H9 (cell line): ENCODE measurements at regions not wholly inside any gene's neighbourhood (a gene's known extent, or its start where the extent isn't known, plus 50 kb on each side); places are given as distances from the start of the nearest gene placed in this dataset.

ENCODE experiments used
- DNase-seq: peaks from one replicate; pipeline ENCODE4 v3.0.0-alpha.2; 2017
- H2AFZ ChIP-seq: one replicate; pipeline ENCODE4 v1.6.1; 2013; ENCODE audit warnings: mild to moderate bottlenecking, low read length, control low read depth, moderate library complexity
- H2AK5ac ChIP-seq: 2 replicates; pipeline ENCODE4 v1.6.1; 2013; ENCODE audit warnings: low read length, control low read depth, mixed read lengths; ENCODE audit not compliant: insufficient read length
- H2BK120ac ChIP-seq: one replicate; pipeline ENCODE4 v1.6.1; 2013; ENCODE audit warnings: low read depth, mild to moderate bottlenecking, low read length, control low read depth, inconsistent platforms; ENCODE audit not compliant: poor library complexity, severe bottlenecking
- H2BK12ac ChIP-seq: 2 replicates; pipeline ENCODE4 v1.6.1; 2013; ENCODE audit warnings: low read length, control low read depth, mixed read lengths, low read depth; ENCODE audit not compliant: insufficient read length
- H2BK15ac ChIP-seq: 2 replicates; pipeline ENCODE4 v1.6.1; 2013; ENCODE audit warnings: low read depth, low read length, control low read depth
- H2BK20ac ChIP-seq: one replicate; pipeline ENCODE4 v1.6.1; 2013; ENCODE audit warnings: low read depth, mild to moderate bottlenecking, low read length, control low read depth, inconsistent platforms; ENCODE audit not compliant: poor library complexity, severe bottlenecking
- H2BK5ac ChIP-seq: 2 replicates; pipeline ENCODE4 v1.6.1; 2013; ENCODE audit warnings: low read length, control low read depth, mixed read lengths; ENCODE audit not compliant: insufficient read length
- H3K14ac ChIP-seq: 2 replicates; pipeline ENCODE4 v1.6.1; 2013; ENCODE audit warnings: low read length, control low read depth; ENCODE audit not compliant: insufficient read depth
- H3K18ac ChIP-seq: 2 replicates; pipeline ENCODE4 v1.6.1; 2013; ENCODE audit warnings: low read depth, mild to moderate bottlenecking, mixed read lengths, low read length, control low read depth; ENCODE audit not compliant: insufficient read length
- H3K23ac ChIP-seq: 2 replicates; pipeline ENCODE4 v1.6.1; 2013; ENCODE audit warnings: low read length, control low read depth, mixed read lengths, low read depth; ENCODE audit not compliant: insufficient read length
- H3K23me2 ChIP-seq: 2 replicates; pipeline ENCODE4 v1.6.1; 2013; ENCODE audit warnings: low read depth, mild to moderate bottlenecking, mixed read lengths, low read length, control low read depth; ENCODE audit not compliant: insufficient read length, poor library complexity, severe bottlenecking
- H3K27ac ChIP-seq: 2 replicates; pipeline ENCODE4 v1.5.1; 2013; ENCODE audit warnings: low read length, control low read depth, mixed read lengths, low read depth; ENCODE audit not compliant: insufficient read length
- H3K27me3 ChIP-seq: 2 replicates; pipeline ENCODE4 v1.6.1; 2013; ENCODE audit warnings: low read length, control low read depth, inconsistent platforms; ENCODE audit not compliant: insufficient read depth
- H3K4ac ChIP-seq: 2 replicates; pipeline ENCODE4 v1.6.1; 2013; ENCODE audit warnings: low read depth, mild to moderate bottlenecking, control low read depth, inconsistent platforms, low read length, moderate library complexity
- H3K4me1 ChIP-seq: 2 replicates; pipeline ENCODE4 v1.6.1; 2013; ENCODE audit warnings: low read length, control low read depth, inconsistent platforms; ENCODE audit not compliant: insufficient read depth
- H3K4me2 ChIP-seq: 2 replicates; pipeline ENCODE4 v1.6.1; 2013; ENCODE audit warnings: low read length, control low read depth, mixed read lengths; ENCODE audit not compliant: insufficient read length, insufficient read depth
- H3K56ac ChIP-seq: 2 replicates; pipeline ENCODE4 v1.6.1; 2013; ENCODE audit warnings: low read depth, mild to moderate bottlenecking, mixed read lengths, low read length, control low read depth; ENCODE audit not compliant: insufficient read length
- H3K79me1 ChIP-seq: 2 replicates; pipeline ENCODE4 v1.6.1; 2013; ENCODE audit warnings: low read depth, mild to moderate bottlenecking, moderate library complexity, low read length, control low read depth, inconsistent platforms; ENCODE audit not compliant: insufficient read depth, poor library complexity, severe bottlenecking
- H3K79me2 ChIP-seq: 2 replicates; pipeline ENCODE4 v1.6.1; 2013; ENCODE audit warnings: low read length, control low read depth, inconsistent platforms; ENCODE audit not compliant: insufficient read depth
- H3K9ac ChIP-seq: 2 replicates; pipeline ENCODE4 v1.6.1; 2013; ENCODE audit warnings: low read length, control low read depth, mixed read lengths; ENCODE audit not compliant: insufficient read length; ENCODE audit errors: extremely low read depth
- H3K9me3 ChIP-seq: one replicate; pipeline ENCODE4 v1.6.1; 2013; ENCODE audit warnings: low read depth, low read length, inconsistent platforms; ENCODE audit not compliant: control insufficient read depth
- H3T11ph ChIP-seq: one replicate; pipeline ENCODE4 v1.6.1; 2013; ENCODE audit warnings: mild to moderate bottlenecking, low read length, control low read depth, inconsistent platforms
- H4K20me1 ChIP-seq: one replicate; pipeline ENCODE4 v1.6.1; 2013; ENCODE audit not compliant: control insufficient read depth, insufficient read length, insufficient read depth
- H4K5ac ChIP-seq: 2 replicates; pipeline ENCODE4 v1.6.1; 2013; ENCODE audit warnings: low read depth, mild to moderate bottlenecking, mixed read lengths, low read length, control low read depth; ENCODE audit not compliant: insufficient read length
- H4K8ac ChIP-seq: replicated peaks from 2 replicates; pipeline ENCODE4 v1.6.1; 2013; ENCODE audit warnings: low read length, control low read depth, mixed read lengths, low read depth; ENCODE audit not compliant: insufficient read length
- H4K91ac ChIP-seq: 2 replicates; pipeline ENCODE4 v1.6.1; 2013; ENCODE audit warnings: low read depth, mild to moderate bottlenecking, moderate library complexity, mixed read lengths, low read length, control low read depth; ENCODE audit not compliant: insufficient read length
- H3K27ac Mint-ChIP-seq, 3 experiments: 2 replicates in 2 of 3; 3 replicates in 1 of 3; pipeline ENCODE4 v1.8.0; 2020 to 2021; ENCODE audit warnings: mixed read lengths in 3 of 3, mild to moderate bottlenecking in 1 of 3, moderate library complexity in 1 of 3
- H3K27me3 Mint-ChIP-seq: 2 replicates; pipeline ENCODE4 v1.8.0; 2021; ENCODE audit warnings: low read depth, mild to moderate bottlenecking, moderate library complexity, mixed read lengths
- H3K36me3 Mint-ChIP-seq, 3 experiments: 2 replicates in 2 of 3; 3 replicates in 1 of 3; pipeline ENCODE4 v1.8.0; 2020 to 2021; ENCODE audit warnings: low read depth in 3 of 3, mixed read lengths in 3 of 3; ENCODE audit not compliant: insufficient read depth in 1 of 3
- H3K4me1 Mint-ChIP-seq, 2 experiments: 2 replicates each; pipeline ENCODE4 v1.8.0; 2020; ENCODE audit warnings: mixed read lengths in 2 of 2
- H3K4me3 Mint-ChIP-seq, 2 experiments: 2 replicates in 1 of 2; 3 replicates in 1 of 2; pipeline ENCODE4 v1.8.0; 2020 to 2021; ENCODE audit warnings: mild to moderate bottlenecking in 2 of 2, mixed read lengths in 2 of 2, moderate library complexity in 1 of 2
- H3K9me3 Mint-ChIP-seq, 2 experiments: 2 replicates in 1 of 2; 3 replicates in 1 of 2; pipeline ENCODE4 v1.8.0; 2020; ENCODE audit warnings: mild to moderate bottlenecking in 2 of 2, mixed read lengths in 2 of 2, moderate library complexity in 1 of 2
- WGBS: extraction: QIAGEN DNeasy Blood & Tissue Kit; methylation state at CpG from one replicate; pipeline ENCODE4 v1.1.7; 2013; ENCODE audit warnings: missing lambda C conversion rate, low lambda C conversion rate, mixed read lengths; ENCODE audit not compliant: insufficient read length; ENCODE audit errors: extremely low coverage; 5-methylcytosine and 5-hydroxymethylcytosine counted together
- TF ChIP-seq, protein P1 (sequence below): fragments of 200-600 bp; sonication (generic); conservative IDR thresholded peaks from 3 replicates; pipeline ENCODE4 v1.8.0; 2021; ENCODE audit warnings: antibody characterized with exemption, mild to moderate bottlenecking

DNA sequence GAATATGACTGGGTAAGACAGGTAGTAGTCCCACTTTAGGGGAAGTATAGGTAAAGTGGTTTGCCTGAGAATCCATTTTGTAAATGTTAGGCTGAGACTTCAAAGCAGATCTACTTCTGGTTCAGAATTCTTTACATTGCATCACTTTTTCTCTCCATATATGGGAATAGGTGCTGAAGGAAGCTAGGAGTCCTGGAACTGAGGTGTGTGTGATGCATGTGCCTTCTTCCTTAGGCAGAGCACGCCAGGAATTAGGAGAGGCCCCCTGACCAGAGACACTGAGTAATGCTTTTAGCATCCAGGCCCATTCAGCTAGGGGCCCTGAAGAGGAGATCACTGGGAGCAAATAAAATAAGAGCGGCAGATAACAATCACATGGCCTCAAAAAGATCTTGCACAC lies 69.2 kb upstream of the DCP1A start:
- H2BK5ac ChIP-seq: no peak overlapping the region
- no peaks in the 10 kb centered on the region for H3K27me3 ChIP-seq
- H3K9me3 ChIP-seq: no peaks in the 10 kb centered on the region
- H3K27me3 Mint-ChIP-seq: peaks cover 1% of the 10 kb centered on the region
- no peaks in the 10 kb centered on the region for H3K23me2 ChIP-seq
- H3K56ac ChIP-seq: no peak overlapping the region
- H3K4ac ChIP-seq: no peak overlapping the region
- H3K36me3 Mint-ChIP-seq: peaks cover 4 to 13% (median 11%) of the 10 kb centered on the region in 3 experiments; a peak in 5 of 7 replicates
- H2BK20ac ChIP-seq: no peak overlapping the region
- H3K23ac ChIP-seq: no peak overlapping the region
- no peak overlapping the region for H2AFZ ChIP-seq
- no peak overlapping the region for H3K4me3 Mint-ChIP-seq
- no peak overlapping the region for H3T11ph ChIP-seq
- no peaks in the 10 kb centered on the region for H3K79me1 ChIP-seq
- no peak overlapping the region for H4K8ac ChIP-seq
- no peak overlapping the region for H3K14ac ChIP-seq
- no peak overlapping the region for H3K27ac ChIP-seq
- no peak overlapping the region for H3K4me2 ChIP-seq
- peaks cover 21 to 24% of the 10 kb centered on the region in 2 experiments for H3K9me3 Mint-ChIP-seq
- H2BK120ac ChIP-seq: no peak overlapping the region
- H3K79me2 ChIP-seq: no peaks in the 10 kb centered on the region
- no peak overlapping the region for H4K91ac ChIP-seq
- no peak for DNase-seq
- no peak overlapping the region for H3K27ac Mint-ChIP-seq
- no peak overlapping the region for H2BK15ac ChIP-seq
- TF ChIP-seq, protein P1, sequence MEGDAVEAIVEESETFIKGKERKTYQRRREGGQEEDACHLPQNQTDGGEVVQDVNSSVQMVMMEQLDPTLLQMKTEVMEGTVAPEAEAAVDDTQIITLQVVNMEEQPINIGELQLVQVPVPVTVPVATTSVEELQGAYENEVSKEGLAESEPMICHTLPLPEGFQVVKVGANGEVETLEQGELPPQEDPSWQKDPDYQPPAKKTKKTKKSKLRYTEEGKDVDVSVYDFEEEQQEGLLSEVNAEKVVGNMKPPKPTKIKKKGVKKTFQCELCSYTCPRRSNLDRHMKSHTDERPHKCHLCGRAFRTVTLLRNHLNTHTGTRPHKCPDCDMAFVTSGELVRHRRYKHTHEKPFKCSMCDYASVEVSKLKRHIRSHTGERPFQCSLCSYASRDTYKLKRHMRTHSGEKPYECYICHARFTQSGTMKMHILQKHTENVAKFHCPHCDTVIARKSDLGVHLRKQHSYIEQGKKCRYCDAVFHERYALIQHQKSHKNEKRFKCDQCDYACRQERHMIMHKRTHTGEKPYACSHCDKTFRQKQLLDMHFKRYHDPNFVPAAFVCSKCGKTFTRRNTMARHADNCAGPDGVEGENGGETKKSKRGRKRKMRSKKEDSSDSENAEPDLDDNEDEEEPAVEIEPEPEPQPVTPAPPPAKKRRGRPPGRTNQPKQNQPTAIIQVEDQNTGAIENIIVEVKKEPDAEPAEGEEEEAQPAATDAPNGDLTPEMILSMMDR: no peak
- no peak overlapping the region for H2BK12ac ChIP-seq
- peaks cover 4 to 9% of the 10 kb centered on the region in 2 experiments for H3K4me1 Mint-ChIP-seq
- H3K18ac ChIP-seq: no peak overlapping the region
- WGBS: no CpG with 5 or more reads among the region's 2 CpGs
- H3K9ac ChIP-seq: no peak overlapping the region
- H4K5ac ChIP-seq: no peak overlapping the region
- H2AK5ac ChIP-seq: no peak overlapping the region
- H3K4me1 ChIP-seq: no peaks in the 10 kb centered on the region; the same call in 1 of the 2 replicates
- H4K20me1 ChIP-seq: no peaks in the 10 kb centered on the region
